K562 (cell line): ENCODE measurements at regions not wholly inside any gene's neighbourhood (a gene's known extent, or its start where the extent isn't known, plus 50 kb on each side); places are given as distances from the start of the nearest gene placed in this dataset.

Experiments used
- BRCA1 ChIP-seq, 2 experiments: fragments of 450-650 bp in 1 of 2; sonication (generic) in 1 of 2; formaldehyde crosslinking in 1 of 2; IDR thresholded peaks; 2 replicates each; pipeline versions ENCODE4 v1.5.0 to v1.6.1; 2017 to 2020; ENCODE audit warnings: mild to moderate bottlenecking in 1 of 2, missing genetic modification reagents in 1 of 2
- CREB3 ChIP-seq: fragments of 450-650 bp; conservative IDR thresholded peaks from 2 replicates; pipeline ENCODE4 v1.6.1; 2016; ENCODE audit warnings: missing genetic modification characterization, low read depth, mild to moderate bottlenecking, missing compliant biosample characterization, moderate library complexity
- ZBTB2 ChIP-seq: fragments of 450-650 bp; IDR thresholded peaks from 2 replicates; pipeline ENCODE4 v1.6.1; 2016; ENCODE audit warnings: antibody characterized with exemption
- ZBTB40 ChIP-seq, 2 experiments: fragments of 450-650 bp in 1 of 2; sonication (generic) in 1 of 2; formaldehyde crosslinking in 1 of 2; IDR thresholded peaks; 2 replicates each; pipeline versions ENCODE4 v1.7.1 to v1.9.0; 2016 to 2022; ENCODE audit warnings: inconsistent platforms in 1 of 2, mild to moderate bottlenecking in 1 of 2, missing genetic modification reagents in 1 of 2
- ZNF239 ChIP-seq: fragments of 250-450 bp; sonication (Bioruptor Pico); IDR thresholded peaks from 2 replicates; pipeline ENCODE4 v1.4.0; 2020; ENCODE audit warnings: mild to moderate bottlenecking
- ZNF639 ChIP-seq, 2 experiments: fragments of 200-800 bp in 1 of 2; sonication (Bioruptor generic) in 1 of 2; sonication (generic) in 1 of 2; formaldehyde crosslinking in 1 of 2; IDR thresholded peaks in 1 of 2; conservative IDR thresholded peaks in 1 of 2; 2 replicates each; pipeline versions ENCODE4 v1.5.0 to v1.6.1; 2016 to 2020; ENCODE audit warnings: missing compliant biosample characterization in 1 of 2, missing genetic modification characterization in 1 of 2, missing genetic modification reagents in 1 of 2

GRCh38 chr9:118686959-118687358 is 682.3 kb downstream of the BRINP1 start (continued):
- no peak for TF ChIP-seq ZBTB40 (IDR thresholded peaks at IDR 0.05)
- TF ChIP-seq ZBTB40 (CRISPR knock-in tag; IDR thresholded peaks at IDR 0.05): no peak
- TF ChIP-seq ZNF639 (CRISPR knock-in tag; conservative IDR thresholded peaks at IDR 0.05 in 1 of 2, IDR thresholded peaks at IDR 0.05 in 1 of 2): no peak
- TF ChIP-seq CREB3 (tag): no peak
- no peak for TF ChIP-seq ZBTB2
- no peak for TF ChIP-seq ZNF239 (CRISPR knock-in tag)
- no peak for TF ChIP-seq BRCA1 (IDR thresholded peaks at IDR 0.05)
- TF ChIP-seq BRCA1 (CRISPR knock-in tag; IDR thresholded peaks at IDR 0.05): no peak
